ENCODE measurements at regions not wholly inside any gene's neighbourhood (a gene's known extent, or its start where the extent isn't known, plus 50 kb on each side); places are given as distances from the start of the nearest gene placed in this dataset.

- TF ChIP-seq, protein P1, sequence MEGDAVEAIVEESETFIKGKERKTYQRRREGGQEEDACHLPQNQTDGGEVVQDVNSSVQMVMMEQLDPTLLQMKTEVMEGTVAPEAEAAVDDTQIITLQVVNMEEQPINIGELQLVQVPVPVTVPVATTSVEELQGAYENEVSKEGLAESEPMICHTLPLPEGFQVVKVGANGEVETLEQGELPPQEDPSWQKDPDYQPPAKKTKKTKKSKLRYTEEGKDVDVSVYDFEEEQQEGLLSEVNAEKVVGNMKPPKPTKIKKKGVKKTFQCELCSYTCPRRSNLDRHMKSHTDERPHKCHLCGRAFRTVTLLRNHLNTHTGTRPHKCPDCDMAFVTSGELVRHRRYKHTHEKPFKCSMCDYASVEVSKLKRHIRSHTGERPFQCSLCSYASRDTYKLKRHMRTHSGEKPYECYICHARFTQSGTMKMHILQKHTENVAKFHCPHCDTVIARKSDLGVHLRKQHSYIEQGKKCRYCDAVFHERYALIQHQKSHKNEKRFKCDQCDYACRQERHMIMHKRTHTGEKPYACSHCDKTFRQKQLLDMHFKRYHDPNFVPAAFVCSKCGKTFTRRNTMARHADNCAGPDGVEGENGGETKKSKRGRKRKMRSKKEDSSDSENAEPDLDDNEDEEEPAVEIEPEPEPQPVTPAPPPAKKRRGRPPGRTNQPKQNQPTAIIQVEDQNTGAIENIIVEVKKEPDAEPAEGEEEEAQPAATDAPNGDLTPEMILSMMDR (tag by site-specific recombination; IDR thresholded peaks at IDR 0.05) = no peak
- no peak for TF ChIP-seq SETDB1 (IDR thresholded peaks at IDR 0.05; ENCODE audit: insufficient read length, low read length)
These were observed 171.6 kb upstream of the SVIL start for GRCh38 chr10:29806350-29806788.
